IMR-90 (cell line): ENCODE measurements at regions not wholly inside any gene's neighbourhood (a gene's known extent, or its start where the extent isn't known, plus 50 kb on each side); places are given as distances from the start of the nearest gene placed in this dataset.

Source experiments
- ATAC-seq: fragments of 200-7000 bp; cut with Tn5 transposase; 2 replicates; pipeline ENCODE4 v1.9.1; 2020; ENCODE audit warnings: low read depth, mild to moderate bottlenecking, moderate library complexity
- BruUV-seq: library from RNA; stranded (reverse); fragments of 400-500 nt; replicated peaks from 2 replicates; lab custom pipeline; 2021; lab: Mats Ljungman, UMichigan
- CTCF ChIA-PET: fragments of 300-600 bp; formaldehyde crosslinking; extraction: SDS; loops from one replicate; lab custom pipeline; 2021; ENCODE audit warnings: antibody characterized with exemption; lab: Yijun Ruan, JAX
- POLR2A ChIA-PET: fragments of 300-600 bp; sonication (Branson Sonifier 250); formaldehyde crosslinking; loops from one replicate; lab custom pipeline; 2022; ENCODE audit warnings: antibody characterized with exemption; ENCODE audit not compliant: unreplicated experiment; lab: Charles Lee
- DNase-seq: peaks from one replicate; pipeline ENCODE4 v3.0.0; 2013
- H2AFZ ChIP-seq: replicated peaks from 2 replicates; pipeline ENCODE3; 2013; ENCODE audit warnings: low read length, mild to moderate bottlenecking; ENCODE audit not compliant: poor library complexity
- H2AK5ac ChIP-seq: 2 replicates; pipeline ENCODE4 v1.6.1; 2013; ENCODE audit warnings: low read depth, low read length, inconsistent platforms
- H2AK9ac ChIP-seq: replicated peaks from 2 replicates; pipeline ENCODE3; 2013; ENCODE audit warnings: mild to moderate bottlenecking, low read depth, low read length, moderate library complexity; ENCODE audit not compliant: poor library complexity
- H2BK120ac ChIP-seq: 2 replicates; pipeline ENCODE4 v1.6.1; 2013; ENCODE audit warnings: low read depth, low read length, inconsistent platforms
- H2BK15ac ChIP-seq: 3 replicates; pipeline ENCODE4 v1.6.1; 2013; ENCODE audit warnings: low read depth, low read length, inconsistent platforms
- H2BK20ac ChIP-seq: 2 replicates; pipeline ENCODE4 v1.6.1; 2013; ENCODE audit warnings: low read depth, mild to moderate bottlenecking, inconsistent platforms, low read length, moderate library complexity
- H2BK5ac ChIP-seq: 2 replicates; pipeline ENCODE4 v1.6.1; 2013; ENCODE audit warnings: mild to moderate bottlenecking, low read depth, low read length, inconsistent platforms; ENCODE audit not compliant: poor library complexity, severe bottlenecking
- H3K14ac ChIP-seq: replicated peaks from 2 replicates; pipeline ENCODE4 v1.6.1; 2013; ENCODE audit warnings: low read depth, low read length, inconsistent platforms
- H3K18ac ChIP-seq: 2 replicates; pipeline ENCODE4 v1.6.1; 2013; ENCODE audit warnings: low read depth, low read length, control low read depth
- H3K23ac ChIP-seq: 2 replicates; pipeline ENCODE4 v1.6.1; 2013; ENCODE audit warnings: low read depth, low read length, inconsistent platforms
- H3K27ac ChIP-seq: 2 replicates; pipeline ENCODE4 v1.5.1; 2013; ENCODE audit warnings: mild to moderate bottlenecking, control low read depth, low read length; ENCODE audit not compliant: insufficient read depth
- H3K27me3 ChIP-seq: 2 replicates; pipeline ENCODE4 v1.6.1; 2013; ENCODE audit warnings: low read length; ENCODE audit not compliant: control insufficient read depth, insufficient read depth
- H3K36me3 ChIP-seq: 2 replicates; pipeline ENCODE4 v1.6.1; 2013; ENCODE audit warnings: low read length, mixed read lengths; ENCODE audit not compliant: control insufficient read depth, insufficient read depth
- H3K4ac ChIP-seq: 2 replicates; pipeline ENCODE4 v1.6.1; 2013; ENCODE audit warnings: low read depth, low read length, inconsistent platforms
- H3K4me1 ChIP-seq: 2 replicates; pipeline ENCODE4 v1.6.1; 2013; ENCODE audit warnings: low read length, mixed read lengths; ENCODE audit not compliant: control insufficient read depth, insufficient read depth
- H3K4me2 ChIP-seq: 2 replicates; pipeline ENCODE4 v1.6.1; 2013; ENCODE audit warnings: low read depth, mild to moderate bottlenecking, control low read depth, low read length, moderate library complexity
- H3K4me3 ChIP-seq: 2 replicates; pipeline ENCODE4 v1.5.1; 2013; ENCODE audit warnings: low read depth, mild to moderate bottlenecking, control low read depth, low read length, moderate library complexity; ENCODE audit not compliant: insufficient read depth
- H3K56ac ChIP-seq: 2 replicates; pipeline ENCODE4 v1.6.1; 2013; ENCODE audit warnings: low read length, inconsistent platforms; ENCODE audit not compliant: insufficient read depth; ENCODE audit errors: extremely low read depth
- H3K79me1 ChIP-seq, 2 experiments: 2 replicates each; pipeline ENCODE4 v1.6.1; 2013; ENCODE audit warnings: low read length in 2 of 2, inconsistent platforms in 1 of 2, low read depth in 1 of 2
- H3K9ac ChIP-seq: 2 replicates; pipeline ENCODE4 v1.6.1; 2013; ENCODE audit warnings: low read depth, low read length, control low read depth
- H3K9me1 ChIP-seq: 2 replicates; pipeline ENCODE4 v1.6.1; 2013; ENCODE audit warnings: low read length, inconsistent platforms; ENCODE audit not compliant: insufficient read depth
- H3K9me3 ChIP-seq: 2 replicates; pipeline ENCODE4 v1.6.1; 2013; ENCODE audit warnings: low read length; ENCODE audit not compliant: control insufficient read depth, insufficient read depth
- H4K20me1 ChIP-seq: 2 replicates; pipeline ENCODE4 v1.6.1; 2013; ENCODE audit warnings: low read length, inconsistent platforms; ENCODE audit not compliant: insufficient read depth
- H4K5ac ChIP-seq: 2 replicates; pipeline ENCODE4 v1.6.1; 2013; ENCODE audit warnings: mild to moderate bottlenecking, low read depth, low read length, control low read depth
- H4K8ac ChIP-seq, 2 experiments: 2 replicates each; pipeline ENCODE4 v1.6.1; 2013; ENCODE audit warnings: low read depth in 2 of 2, low read length in 2 of 2, control low read depth in 1 of 2, inconsistent platforms in 1 of 2
- H4K91ac ChIP-seq: 2 replicates; pipeline ENCODE4 v1.6.1; 2013; ENCODE audit warnings: low read depth, low read length, inconsistent platforms; ENCODE audit not compliant: insufficient read depth
- NFE2L2 ChIP-seq: fragments of 150-350 bp; IDR thresholded peaks from 2 replicates; pipeline ENCODE4 v1.6.1; 2016; ENCODE audit warnings: low read depth, mild to moderate bottlenecking, low read length
- WGBS, 2 experiments: methylation state at CpG; one replicate each; pipeline versions ENCODE4 v1.1.5 to v1.1.7; 2013; ENCODE audit warnings: missing lambda C conversion rate in 2 of 2; ENCODE audit not compliant: insufficient read length in 1 of 2; ENCODE audit errors: extremely low coverage in 2 of 2; 5-methylcytosine and 5-hydroxymethylcytosine counted together
- dilution Hi-C: fragments of 300-500 bp; cut with HindIII; formaldehyde crosslinking; loops from one replicate; pipeline ENCODE4 v1.14.3; 2018; ENCODE audit warnings: low sequenced_read_pairs; ENCODE audit not compliant: unreplicated experiment
- in situ Hi-C: fragments of 300-500 bp; cut with MboI; formaldehyde crosslinking; loops from 3 replicates; pipeline ENCODE4 v1.14.3; 2019; ENCODE audit warnings: low sequenced_read_pairs, inconsistent platforms, mixed read lengths
- intact Hi-C: fragments of 100-400 bp; cut with micrococcal nuclease; formaldehyde crosslinking; loops from 2 replicates; pipeline ENCODE4 v1.10.0; 2022

- in situ Hi-C loops (no loop called here), intact Hi-C loops (no loop called here), dilution Hi-C loops (no loop called here)
- H2BK15ac ChIP-seq, result no peak overlapping the region
- H2BK20ac ChIP-seq, result no peak overlapping the region
- H3K36me3 ChIP-seq, result no peaks in the 10 kb centered on the region
- ChIA-PET CTCF (no interaction called here), POLR2A (no interaction called here)
- no peaks in the 10 kb centered on the region for H3K9me1 ChIP-seq
- H3K14ac ChIP-seq, result no peak overlapping the region
- no peak overlapping the region for H3K4ac ChIP-seq
- no peak overlapping the region for H2AFZ ChIP-seq
- no peak overlapping the region for H2AK9ac ChIP-seq
- no peak overlapping the region for H3K9ac ChIP-seq
- no peak overlapping the region for H3K4me2 ChIP-seq
- H3K4me3 ChIP-seq, result no peak overlapping the region
- BruUV-seq, result no TSS peak
- TF ChIP-seq NFE2L2, result no peak
- no peak overlapping the region for H2BK5ac ChIP-seq
- no peaks in the 10 kb centered on the region for H3K27me3 ChIP-seq
- H4K20me1 ChIP-seq, result no peaks in the 10 kb centered on the region
- no peaks in the 10 kb centered on the region for H3K79me1 ChIP-seq
- H2BK120ac ChIP-seq, result no peak overlapping the region
- no peak overlapping the region for H2AK5ac ChIP-seq
- ATAC-seq (no peak), DNase-seq (no peak)
- H3K4me1 ChIP-seq, result no peaks in the 10 kb centered on the region
- no peak overlapping the region for H3K18ac ChIP-seq
- H3K27ac ChIP-seq, result no peak overlapping the region
- no peaks in the 10 kb centered on the region for H3K9me3 ChIP-seq
- WGBS, 2 experiments, result no CpG with 5 or more reads among the region's 1 CpG
- H4K8ac ChIP-seq, result no peak overlapping the region
- H3K56ac ChIP-seq, result no peak overlapping the region
- no peak overlapping the region for H3K23ac ChIP-seq
- H4K91ac ChIP-seq, result no peak overlapping the region
- no peak overlapping the region for H4K5ac ChIP-seq
Measured at GRCh38 chr2:41313082-41313481, 734.7 kb upstream of the PKDCC start.
